Embryonic facial prominence (tissue), 1 donor: ENCODE measurements at regions not wholly inside any gene's neighbourhood (a gene's known extent, or its start where the extent isn't known, plus 50 kb on each side); places are given as distances from the start of the nearest gene placed in this dataset.

ENCODE experiments used
- DNase-seq: peaks from one replicate; pipeline ENCODE4 v3.0.0-alpha.2; 2016; ENCODE audit errors: extremely low spot score

DNA sequence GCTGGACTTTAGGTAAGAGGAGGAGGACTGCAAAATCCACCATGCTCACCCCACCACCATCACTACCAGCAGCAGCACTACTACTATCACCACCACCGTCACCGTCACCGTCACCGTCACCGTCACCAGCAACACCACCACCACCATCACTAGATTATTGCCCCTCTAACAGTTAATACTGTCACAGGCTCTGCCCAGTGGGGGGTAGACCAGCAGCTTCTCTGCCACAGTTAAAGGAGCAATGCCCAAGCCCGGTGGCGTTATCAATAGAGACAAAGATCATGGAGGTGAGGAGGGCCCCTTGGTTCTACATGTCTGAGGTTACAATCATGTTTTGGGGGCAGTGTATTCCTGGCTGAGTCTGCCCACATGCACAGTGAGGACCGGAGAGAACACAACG, 184.4 kb upstream of the DYNLRB2 start:
- DNase-seq: no peak

DNA sequence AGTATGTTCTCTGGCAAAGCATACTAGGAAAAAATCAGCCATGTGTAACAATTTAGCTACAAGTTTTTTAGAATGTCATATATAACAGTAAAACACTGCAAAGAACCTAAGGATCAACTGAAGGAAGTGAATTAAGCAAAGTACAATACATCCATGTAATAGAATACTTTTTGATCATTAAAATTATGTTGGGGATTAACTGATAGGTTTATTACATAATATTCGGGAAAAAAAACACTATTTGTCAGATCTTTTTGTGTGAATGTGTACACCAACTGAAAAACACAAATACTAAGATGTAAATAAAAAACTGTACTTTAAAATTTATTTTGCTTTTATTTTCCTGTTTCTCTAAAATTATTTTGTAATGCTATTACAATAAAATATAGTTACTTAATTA, 185.5 kb upstream of the DYNLRB2 start:
- DNase-seq: no peak

DNA sequence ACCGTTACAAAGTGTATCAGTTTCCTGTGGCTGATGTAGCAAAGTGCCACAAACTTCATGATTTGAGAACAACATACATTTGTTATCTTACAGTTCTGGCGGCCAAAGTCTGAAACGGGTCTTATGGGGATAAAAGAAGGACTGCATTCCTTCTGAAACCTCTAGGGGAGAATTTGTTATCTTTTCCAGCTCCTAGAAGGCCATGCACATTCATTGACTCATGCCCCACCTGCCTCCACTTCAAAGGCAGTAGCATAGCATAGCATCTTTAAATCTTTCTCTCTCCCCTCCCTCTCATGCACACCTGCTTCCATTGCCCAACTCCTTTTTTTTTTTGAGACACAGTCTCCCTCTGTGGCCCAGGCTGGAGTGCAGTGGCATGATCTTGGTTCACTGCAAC, 190.7 kb upstream of the DYNLRB2 start:
- no peak for DNase-seq

DNA sequence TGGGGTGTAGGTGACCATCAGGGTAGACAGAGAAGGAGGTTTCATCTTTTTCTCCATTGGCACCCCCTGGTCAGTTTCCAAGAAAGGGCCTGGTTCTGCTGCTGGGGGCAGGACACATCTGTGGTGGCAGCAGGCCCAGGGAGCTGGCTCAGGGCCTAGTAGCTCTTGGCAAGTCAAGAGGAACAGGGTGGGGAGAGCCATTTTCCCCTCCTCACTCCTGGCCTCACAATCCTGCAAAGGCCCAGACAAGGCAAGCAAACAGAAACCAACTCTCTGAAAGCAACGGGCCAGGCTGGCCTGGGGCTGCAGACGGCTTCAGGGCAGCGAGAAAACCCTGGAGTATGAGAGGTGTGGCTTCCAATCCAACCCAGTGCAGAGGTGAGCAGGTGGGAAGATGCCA, 192.9 kb upstream of the DYNLRB2 start:
- DNase-seq: no peak

DNA sequence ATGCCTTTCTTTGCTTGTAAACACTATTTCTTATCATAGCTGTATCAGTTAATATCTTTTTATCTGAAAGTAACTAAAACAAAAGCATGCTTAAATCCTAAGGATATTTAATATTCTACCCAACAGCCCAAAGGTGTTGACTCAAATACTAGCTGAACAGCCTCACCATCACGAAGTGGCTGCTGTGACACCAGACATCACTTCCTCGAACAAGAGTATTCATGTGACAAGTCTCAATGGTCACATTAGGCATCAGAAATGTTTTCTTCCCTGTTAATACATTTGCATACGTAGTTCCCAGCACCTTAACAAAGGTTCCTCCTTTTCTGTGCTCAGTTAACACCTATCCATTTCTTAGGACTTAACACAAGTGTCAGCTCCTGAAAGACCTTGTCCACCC, 193.8 kb upstream of the DYNLRB2 start:
- DNase-seq: no peak

DNA sequence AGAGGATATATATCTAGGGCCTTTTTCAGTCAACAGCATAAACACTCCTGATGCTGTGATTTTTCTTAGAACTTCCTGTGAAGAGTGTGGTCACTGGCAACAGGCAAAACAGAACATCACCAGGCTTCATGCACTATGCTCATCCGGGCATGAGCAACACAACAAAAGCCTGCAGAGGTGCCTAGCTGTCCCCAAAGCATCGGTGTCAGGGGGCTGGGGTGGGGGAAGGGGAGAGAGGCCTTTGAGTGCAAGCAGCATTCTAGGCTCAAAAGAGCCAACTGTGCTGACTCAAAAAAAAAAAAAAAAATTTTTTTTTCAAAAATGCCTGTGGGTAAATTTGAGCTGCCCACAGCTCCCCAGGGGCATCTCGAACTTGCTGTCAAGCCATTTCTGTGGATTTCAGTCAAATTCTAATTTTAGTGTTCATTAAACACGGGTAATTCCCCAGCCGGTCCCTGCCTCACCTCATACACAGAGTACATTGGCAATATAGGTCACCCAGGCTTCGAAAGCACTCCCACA, 194.6 kb upstream of the DYNLRB2 start:
- no peak for DNase-seq

DNA sequence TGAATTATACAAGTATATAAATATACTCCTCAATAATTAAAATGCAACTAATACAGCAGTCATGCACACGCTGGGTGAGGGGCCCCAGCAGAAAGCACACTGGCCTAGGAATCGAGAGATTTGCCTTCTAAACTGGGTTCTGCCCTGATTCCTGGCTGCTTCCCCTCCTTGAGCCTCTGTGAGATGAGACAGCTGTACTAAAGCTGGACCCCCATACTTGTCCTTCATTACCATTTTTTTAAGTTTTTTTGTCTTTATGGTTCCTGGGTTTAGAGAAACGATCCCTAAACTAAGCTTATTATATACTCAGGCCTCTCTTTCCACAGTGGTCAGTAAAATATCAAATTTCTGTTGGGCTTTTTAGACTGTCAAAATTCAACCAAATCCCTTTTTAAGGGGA, 195.1 kb upstream of the DYNLRB2 start:
- no peak for DNase-seq

DNA sequence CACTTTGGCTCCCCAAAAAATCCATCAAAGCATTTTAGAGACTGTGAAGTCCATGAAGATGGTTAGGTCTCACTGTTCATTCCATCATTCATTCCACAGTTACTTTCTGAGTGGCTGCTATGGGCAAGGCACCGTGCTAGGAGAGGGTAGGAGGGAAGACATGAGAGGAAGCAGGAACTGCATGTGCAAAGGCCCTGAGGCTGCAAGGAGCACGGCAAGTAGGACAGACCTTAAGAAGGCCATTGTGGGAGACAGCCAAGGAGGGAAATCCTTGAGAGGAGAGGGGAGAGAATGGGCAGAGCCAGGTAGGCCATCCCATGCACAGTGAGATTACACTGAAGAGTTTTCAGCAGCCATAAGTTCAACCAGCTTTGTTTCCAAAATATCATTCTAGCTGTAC, 196.2 kb upstream of the DYNLRB2 start:
- no peak for DNase-seq

DNA sequence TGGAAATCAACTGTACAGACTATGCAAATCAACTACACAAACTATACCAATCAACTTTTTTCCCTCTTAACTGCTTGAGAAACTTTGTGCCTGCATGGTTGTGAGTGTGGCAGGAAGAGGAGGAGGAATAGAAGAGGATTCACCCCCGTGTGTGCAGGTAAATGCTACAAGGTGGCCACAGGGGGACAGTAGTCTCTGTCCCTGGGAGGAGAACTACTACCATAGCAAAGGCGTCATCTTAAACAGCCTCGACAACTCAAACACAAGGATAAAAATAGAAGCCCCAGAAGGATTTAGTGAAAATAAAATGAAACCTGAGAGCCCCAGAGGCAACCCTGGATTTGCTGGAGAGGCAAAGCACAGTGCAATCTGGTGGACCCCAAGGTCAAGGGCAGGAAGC, 199.5 kb upstream of the DYNLRB2 start:
- no peak for DNase-seq

DNA sequence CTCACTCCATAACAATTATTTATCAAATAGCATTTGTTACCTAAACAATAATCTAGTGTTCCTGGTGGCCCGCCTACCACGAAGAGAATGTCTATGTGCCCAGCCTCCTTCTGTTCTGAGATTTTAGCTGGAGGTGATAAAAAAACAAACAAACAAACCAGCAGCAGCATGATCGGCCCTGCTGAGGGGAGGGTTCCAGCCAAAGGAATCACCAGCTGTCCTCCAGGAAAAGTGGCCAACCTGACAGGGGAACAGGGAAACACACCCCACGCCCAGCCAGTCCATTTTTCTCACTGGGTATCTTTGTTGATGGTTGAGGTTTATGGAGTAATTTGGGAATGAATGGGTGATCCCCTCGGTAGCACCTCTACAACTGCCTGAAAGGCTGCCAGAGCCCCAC, 203.0 kb upstream of the DYNLRB2 start:
- DNase-seq: no peak

DNA sequence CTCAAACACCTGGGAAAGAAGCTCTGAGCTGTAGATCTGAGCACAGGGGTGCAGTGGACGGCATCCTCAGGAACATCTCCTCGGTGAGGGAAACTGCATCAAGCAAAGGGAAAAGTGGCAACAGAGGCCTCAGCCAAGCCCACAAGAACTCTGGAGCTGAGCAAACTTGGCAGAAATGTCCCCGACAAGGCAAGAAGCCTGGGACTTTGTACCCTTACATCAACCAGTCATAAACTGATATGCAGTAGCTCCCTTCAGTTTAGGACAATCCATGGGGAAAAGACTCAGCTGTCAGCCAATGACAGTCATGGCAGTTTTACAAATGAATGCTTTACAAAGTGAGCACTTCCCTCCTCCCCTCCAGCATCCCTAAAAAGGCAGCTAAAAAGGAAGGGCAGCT, 210.0 kb upstream of the DYNLRB2 start:
- DNase-seq: no peak

DNA sequence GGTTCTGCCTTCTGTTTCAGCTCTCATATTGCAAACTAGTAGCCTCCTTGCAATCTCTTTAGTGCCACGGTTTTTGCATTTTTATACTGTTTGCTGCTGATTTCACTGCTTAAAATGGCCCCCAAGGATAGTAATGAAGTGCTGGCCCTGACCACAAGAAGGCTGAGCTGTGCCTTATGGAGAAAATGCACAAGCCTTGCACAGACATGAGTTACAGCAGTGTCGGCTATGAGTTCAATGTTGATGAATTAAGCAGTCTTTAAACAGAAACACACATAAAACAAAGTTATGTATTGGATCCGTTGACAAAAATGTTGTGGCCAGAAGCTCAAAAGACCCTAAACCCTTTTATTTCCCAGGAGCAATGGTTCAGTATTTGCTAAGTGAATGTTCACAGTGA, 210.6 kb upstream of the DYNLRB2 start:
- DNase-seq: no peak

DNA sequence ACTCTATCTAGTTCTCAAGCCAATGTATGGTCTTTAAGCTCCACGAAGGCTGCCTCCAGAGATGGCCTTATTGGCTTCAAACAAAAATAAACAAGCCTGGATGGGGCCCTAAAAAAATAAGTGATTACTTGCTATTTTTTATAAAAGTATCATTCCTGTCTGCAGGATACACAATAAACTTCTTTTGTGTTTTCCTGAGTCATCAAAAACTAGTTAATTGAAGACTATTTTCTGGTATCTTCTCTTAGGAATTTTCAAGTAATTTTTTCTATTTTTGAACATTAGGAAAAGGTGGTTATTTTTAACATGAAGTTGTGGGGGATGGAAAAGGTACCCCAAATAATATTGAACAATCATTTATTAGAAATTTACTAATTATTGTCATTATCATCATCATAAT, 213.1 kb upstream of the DYNLRB2 start:
- DNase-seq: no peak

DNA sequence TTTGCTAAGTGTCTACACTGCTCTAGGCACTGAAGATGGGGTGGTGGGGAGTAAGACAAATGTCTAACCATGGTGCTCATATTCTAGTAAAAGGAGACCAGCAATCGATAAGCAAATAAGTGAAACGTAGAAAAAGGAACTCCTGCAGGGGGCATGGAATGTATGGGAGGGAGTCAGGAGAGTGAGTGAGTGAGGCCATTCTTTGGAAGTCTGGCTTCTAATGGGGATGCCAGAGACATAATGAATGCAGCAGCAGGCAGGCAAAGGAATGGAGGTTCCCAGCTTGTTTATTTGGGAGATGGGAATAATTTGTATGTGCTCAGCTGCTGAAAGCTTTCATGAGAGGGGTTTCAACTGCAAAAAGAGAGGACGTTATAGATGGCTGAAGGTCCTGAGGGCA, 216.4 kb upstream of the DYNLRB2 start:
- no peak for DNase-seq

DNA sequence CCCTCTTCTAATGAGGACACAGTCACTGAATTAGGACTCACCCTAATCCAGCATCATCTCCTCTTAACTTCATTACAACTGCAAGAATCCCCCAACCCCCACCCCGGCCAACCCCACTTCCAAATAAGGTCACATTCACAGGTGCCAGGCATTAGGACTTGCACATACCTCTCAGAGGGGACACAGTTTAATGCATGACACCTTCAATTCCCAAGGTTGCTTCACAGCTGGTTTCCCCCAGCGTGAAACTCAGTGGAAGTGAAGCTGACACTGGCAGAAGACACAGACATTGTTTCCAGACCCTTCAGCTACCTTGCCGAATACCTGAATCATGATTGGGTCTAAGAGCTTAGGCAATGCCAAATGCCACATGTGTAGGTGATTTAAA, 217.0 kb upstream of the DYNLRB2 start:
- no peak for DNase-seq

DNA sequence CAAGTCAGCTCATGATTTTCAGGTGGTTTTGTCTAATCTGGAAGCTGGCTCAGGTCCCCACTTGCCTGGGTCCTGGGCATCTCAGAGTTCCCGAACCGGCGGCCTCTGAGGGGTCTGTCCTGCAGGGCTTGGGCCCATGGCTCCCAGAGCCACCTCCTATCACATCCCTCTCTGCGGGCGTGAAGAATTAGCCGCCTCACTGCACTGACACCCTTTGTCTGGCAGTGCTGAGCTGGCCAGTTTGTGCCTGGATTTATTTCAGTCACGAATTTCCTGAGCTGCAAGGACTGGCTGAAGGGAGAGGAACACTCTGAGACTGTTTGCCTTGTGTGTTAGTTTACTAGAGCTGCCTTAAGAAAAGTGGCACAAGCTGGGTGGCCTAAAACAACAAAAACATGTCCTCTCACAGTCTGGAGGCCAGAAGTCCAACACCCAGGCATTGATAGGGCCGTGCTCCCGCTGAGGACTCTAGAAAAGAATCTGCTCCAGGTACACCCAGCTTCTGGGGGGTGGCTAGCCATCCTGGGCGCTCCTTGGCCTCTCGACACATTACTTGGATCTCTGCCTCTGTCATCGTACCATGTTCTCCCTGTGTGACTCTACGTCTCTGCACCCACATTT, 217.5 kb upstream of the DYNLRB2 start:
- no peak for DNase-seq

DNA sequence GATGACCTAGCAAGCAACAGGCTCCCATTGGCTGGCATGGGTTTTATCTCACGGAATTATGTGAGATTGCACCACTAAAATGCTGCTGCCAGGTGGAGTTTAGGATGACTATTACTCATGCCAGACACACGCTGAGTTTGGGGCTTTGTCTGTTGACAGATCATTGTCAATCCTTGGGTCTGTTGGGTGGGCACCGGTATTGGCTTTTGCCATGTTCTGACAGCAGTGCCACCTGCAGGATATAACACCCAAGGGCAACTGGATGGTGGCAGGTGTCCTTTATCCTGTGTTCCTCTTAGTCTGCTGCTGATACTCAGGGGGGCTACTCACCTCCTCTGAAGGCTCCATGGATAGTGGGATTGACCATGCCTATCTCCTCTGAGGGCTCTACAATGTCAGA, 221.6 kb upstream of the DYNLRB2 start:
- no peak for DNase-seq

DNA sequence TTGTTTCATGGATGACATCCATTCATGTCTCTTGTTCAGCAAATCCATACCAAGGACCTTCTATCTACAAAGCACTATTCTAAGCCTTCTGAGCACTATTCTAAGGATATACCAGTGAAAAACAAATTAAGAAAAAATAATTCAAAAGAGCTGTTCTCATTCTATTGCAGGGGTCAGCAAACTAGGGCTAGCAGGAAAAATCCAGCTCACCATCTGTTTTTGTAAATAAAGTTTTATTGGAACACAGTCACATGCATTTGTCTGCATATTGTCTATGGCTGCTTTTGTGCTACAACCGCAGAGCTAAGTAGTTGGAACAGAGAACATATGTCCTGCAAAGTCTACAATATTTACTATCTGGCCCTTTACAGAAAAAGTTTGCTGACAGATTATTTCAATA, 222.7 kb upstream of the DYNLRB2 start:
- DNase-seq: no peak

DNA sequence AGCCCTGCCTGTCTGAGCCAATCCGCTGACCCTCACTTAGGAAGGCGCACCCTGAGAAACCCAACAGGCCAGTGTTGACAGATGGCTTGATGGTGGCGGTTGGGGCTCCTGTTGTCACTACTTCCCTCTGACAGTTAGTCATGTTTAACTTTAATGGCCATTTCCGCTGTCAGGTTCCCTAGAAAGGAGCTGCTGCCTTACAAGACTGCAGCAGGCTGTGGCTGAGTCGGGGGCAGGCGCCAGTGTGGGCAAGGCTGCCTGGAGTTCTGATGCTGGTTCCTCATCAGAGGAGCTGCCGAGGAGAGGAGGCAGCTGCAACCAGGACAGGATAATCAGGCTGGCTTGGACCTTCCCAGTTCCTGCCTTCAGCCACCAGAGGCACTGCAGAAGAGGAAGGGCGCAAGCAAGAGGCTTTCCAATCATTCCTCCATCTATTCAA, 223.2 kb upstream of the DYNLRB2 start:
- no peak for DNase-seq

DNA sequence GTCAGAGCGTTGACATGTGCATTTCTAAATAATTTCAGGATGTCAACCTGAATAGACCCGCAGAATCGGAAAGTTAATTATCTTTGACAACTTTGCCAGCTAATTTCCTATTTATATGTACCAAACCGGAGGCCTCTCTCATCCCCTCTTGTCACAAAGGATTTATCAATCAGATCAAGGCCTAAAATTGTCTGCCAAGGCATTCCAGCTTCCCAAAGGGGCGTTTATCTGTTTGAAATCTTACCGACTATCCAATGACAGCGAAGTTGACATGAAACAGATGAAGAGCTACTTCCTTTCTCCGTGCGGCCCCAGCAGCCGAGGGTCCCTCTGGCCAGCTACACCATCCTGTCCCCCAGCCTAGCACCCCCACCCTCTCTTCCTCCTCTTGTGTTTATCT, 223.7 kb upstream of the DYNLRB2 start:
- no peak for DNase-seq

DNA sequence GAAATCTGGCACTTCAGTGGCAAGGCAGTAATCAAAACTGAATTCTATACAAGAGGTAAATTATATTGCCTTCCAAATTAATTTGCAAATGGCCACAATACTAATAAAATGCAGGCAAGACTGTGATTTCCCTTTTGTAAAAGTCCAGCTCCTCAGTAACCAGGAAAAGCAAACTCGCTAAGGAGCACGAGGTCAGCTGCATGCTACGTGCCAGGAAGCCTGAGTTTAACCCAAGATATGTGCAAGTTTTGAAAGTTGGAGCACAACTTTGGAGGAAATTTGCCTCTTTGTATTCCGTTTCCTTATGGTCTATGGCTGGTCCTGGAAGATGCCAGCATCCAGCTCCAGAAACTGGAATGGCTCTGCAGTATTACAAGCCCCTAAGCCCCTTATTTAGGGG, 226.8 kb upstream of the DYNLRB2 start:
- DNase-seq: no peak

DNA sequence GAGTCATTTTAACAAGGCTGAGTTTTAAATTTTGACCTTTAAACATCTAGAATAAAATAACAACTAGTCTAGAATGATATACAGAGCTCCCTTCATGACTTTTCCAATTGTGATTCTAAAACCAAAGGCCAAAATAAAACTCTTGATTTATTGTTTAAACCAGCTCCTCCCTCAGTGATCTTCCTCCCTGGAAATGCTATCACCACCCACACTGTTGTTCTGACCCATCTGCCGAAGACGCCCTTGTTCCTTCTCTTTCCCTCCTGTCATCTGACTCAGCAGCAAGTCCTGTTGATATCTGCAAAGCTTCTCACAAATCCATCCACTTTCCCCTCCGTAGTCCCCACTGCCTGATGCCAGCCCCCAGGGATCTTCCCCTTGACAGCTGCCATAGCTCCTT, 231.6 kb upstream of the DYNLRB2 start:
- no peak for DNase-seq

DNA sequence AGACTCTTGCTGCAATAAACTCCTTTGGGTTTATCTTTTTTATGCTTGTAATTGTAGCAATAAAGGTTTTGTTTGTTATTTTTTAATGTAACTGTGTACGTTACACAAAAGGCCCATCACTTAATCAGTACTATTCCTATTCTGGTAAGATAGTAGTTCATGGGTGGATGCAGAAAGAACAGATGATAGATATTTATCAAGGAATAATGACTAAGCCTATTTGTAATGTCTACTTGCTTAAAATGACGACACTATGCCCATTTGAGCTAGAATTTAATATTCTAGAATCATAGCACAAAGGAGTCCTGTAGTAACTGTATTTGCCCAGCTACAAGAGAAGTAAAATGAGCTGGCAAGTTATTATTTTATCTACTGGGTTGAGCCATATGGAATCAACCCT, 235.4 kb upstream of the DYNLRB2 start:
- no peak for DNase-seq

DNA sequence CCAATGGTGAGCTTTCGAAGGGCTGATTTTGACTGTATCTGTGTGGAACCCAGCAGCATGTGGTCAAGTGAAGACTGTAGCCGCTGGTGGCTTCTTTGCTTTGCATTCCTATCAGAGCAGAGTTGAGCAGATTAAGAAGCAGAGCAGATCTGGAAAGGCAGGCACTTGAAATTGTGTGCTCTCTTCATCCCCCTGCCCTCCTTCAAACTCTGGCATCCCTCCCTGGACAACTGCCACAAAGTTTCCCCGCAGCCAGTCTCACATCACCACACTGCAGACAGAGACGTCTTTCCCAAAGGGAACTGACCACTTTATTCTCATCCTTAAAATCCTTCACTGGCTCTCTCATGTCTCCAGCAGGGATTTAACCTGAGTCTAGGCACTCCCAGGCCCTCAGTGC, 237.1 kb upstream of the DYNLRB2 start:
- no peak for DNase-seq
